ENCODE measurements at regions not wholly inside any gene's neighbourhood (a gene's known extent, or its start where the extent isn't known, plus 50 kb on each side); places are given as distances from the start of the nearest gene placed in this dataset.

- Histone ChIP-seq H3K27ac (no peak overlapping the region), H3K4me3 (no peak overlapping the region), H3K4me1 (no peaks in the 10 kb centered on the region), H3K36me3 (no peaks in the 10 kb centered on the region), H3K9me3 (no peaks in the 10 kb centered on the region), H3K27me3 (no peaks in the 10 kb centered on the region)
- WGBS = 85% methylated on average over 12 of the region's 12 CpGs
- no peak for DNase-seq (ENCODE audit: low spot score in 2 of 2)
- no peak for TF ChIP-seq CTCF (IDR thresholded peaks at IDR 0.05)
Observed at GRCh38 chr15:95365511-95366107, 964.9 kb upstream of the NR2F2 start.

GRCh38 chr15:95368191-95368590, 962.3 kb upstream of the NR2F2 start:
- TF ChIP-seq EP300 (IDR thresholded peaks at IDR 0.05) (no peak), CTCF (IDR thresholded peaks at IDR 0.05) (no peak), POLR2A (IDR thresholded peaks at IDR 0.05) (no peak), POLR2AphosphoS5 (IDR thresholded peaks at IDR 0.05) (no peak)
- Histone ChIP-seq H3K4me1 (no peaks in the 10 kb centered on the region), H3K27me3 (no peaks in the 10 kb centered on the region), H3K4me3 (no peak overlapping the region), H3K36me3 (no peaks in the 10 kb centered on the region), H3K27ac (no peak overlapping the region), H3K9me3 (no peaks in the 10 kb centered on the region)
- DNase-seq (ENCODE audit: low spot score in 2 of 2) = no peak
- 55% methylated on average over 5 of the region's 5 CpGs for WGBS

GRCh38 chr15:95368755-95369601, 961.5 kb upstream of the NR2F2 start:
- H3K36me3 ChIP-seq = no peaks in the 10 kb centered on the region
- 92% methylated on average over 7 of the region's 7 CpGs for WGBS
- no peak for DNase-seq (ENCODE audit: low spot score in 2 of 2)
- H3K4me3 ChIP-seq = no peak overlapping the region
- H3K9me3 ChIP-seq = no peaks in the 10 kb centered on the region
- TF ChIP-seq POLR2AphosphoS5 (IDR thresholded peaks at IDR 0.05) (no peak), EP300 (IDR thresholded peaks at IDR 0.05) (no peak), POLR2A (IDR thresholded peaks at IDR 0.05) (no peak), CTCF (IDR thresholded peaks at IDR 0.05) (no peak)
- H3K27me3 ChIP-seq = no peaks in the 10 kb centered on the region
- H3K4me1 ChIP-seq = no peaks in the 10 kb centered on the region
- no peak overlapping the region for H3K27ac ChIP-seq

GRCh38 chr15:95370291-95370690, 960.2 kb upstream of the NR2F2 start:
- H3K36me3 ChIP-seq = no peaks in the 10 kb centered on the region
- TF ChIP-seq EP300 (IDR thresholded peaks at IDR 0.05) = no peak
- no peak for TF ChIP-seq POLR2A (IDR thresholded peaks at IDR 0.05)
- no peak for TF ChIP-seq CTCF (IDR thresholded peaks at IDR 0.05)
- no peak for TF ChIP-seq POLR2AphosphoS5 (IDR thresholded peaks at IDR 0.05)
- H3K27ac ChIP-seq = no peak overlapping the region
- no peak overlapping the region for H3K4me3 ChIP-seq
- DNase-seq (ENCODE audit: low spot score in 2 of 2) = no peak
- H3K27me3 ChIP-seq = no peaks in the 10 kb centered on the region
- 92% methylated on average over 2 of the region's 2 CpGs for WGBS
- no peaks in the 10 kb centered on the region for H3K9me3 ChIP-seq
- no peaks in the 10 kb centered on the region for H3K4me1 ChIP-seq

- no peak overlapping the region for H3K4me3 ChIP-seq
- no peaks in the 10 kb centered on the region for H3K4me1 ChIP-seq
- no peaks in the 10 kb centered on the region for H3K9me3 ChIP-seq
- no peaks in the 10 kb centered on the region for H3K27me3 ChIP-seq
- no peak overlapping the region for H3K27ac ChIP-seq
- DNase-seq (ENCODE audit: low spot score in 2 of 2) = no peak
- TF ChIP-seq POLR2AphosphoS5 (IDR thresholded peaks at IDR 0.05) (no peak), EP300 (IDR thresholded peaks at IDR 0.05) (no peak), POLR2A (IDR thresholded peaks at IDR 0.05) (no peak), CTCF (IDR thresholded peaks at IDR 0.05) (no peak)
- no peaks in the 10 kb centered on the region for H3K36me3 ChIP-seq
- 89% methylated on average over 2 of the region's 2 CpGs for WGBS
Observed at GRCh38 chr15:95371664-95372063, 958.8 kb upstream of the NR2F2 start.

All from suprapubic skin (tissue), 4 donors.